HCT116 (cell line): ENCODE measurements at regions not wholly inside any gene's neighbourhood (a gene's known extent, or its start where the extent isn't known, plus 50 kb on each side); places are given as distances from the start of the nearest gene placed in this dataset.

ENCODE experiments used
- ATAC-seq: fragments of 200-7000 bp; cut with Tn5 transposase; 2 replicates; pipeline ENCODE4 v1.9.1; 2020; ENCODE audit warnings: mild to moderate bottlenecking, moderate library complexity
- BruUV-seq: library from RNA; stranded (reverse); fragments of 400-500 nt; replicated peaks from 2 replicates; lab custom pipeline; 2021; lab: Mats Ljungman, UMichigan
- CTCF ChIA-PET: fragments of 300-600 bp; sonication (Branson Sonifier 250); formaldehyde crosslinking; loops from one replicate; lab custom pipeline; 2021; ENCODE audit warnings: antibody characterized with exemption; lab: Charles Lee
- POLR2A ChIA-PET: fragments of 300-600, 350-600 bp; sonication (Branson Sonifier 250); formaldehyde crosslinking; loops from one replicate; lab custom pipeline; 2021; ENCODE audit warnings: antibody characterized with exemption; lab: Charles Lee
- RAD21 ChIA-PET, 2 experiments: fragments of 300-600 bp; sonication (Branson Sonifier 250); formaldehyde crosslinking; loops; one replicate each; lab custom pipeline; 2023; ENCODE audit warnings: low total read pairs in 2 of 2; ENCODE audit not compliant: uncharacterized antibody in 2 of 2, unreplicated experiment in 2 of 2, low non-redundant PET in 1 of 2; lab: Charles Lee
- DNase-seq: peaks from one replicate; pipeline ENCODE4 v3.0.0-alpha.2; 2010; ENCODE audit warnings: low read depth, low spot score
- H2AFZ ChIP-seq: fragments of 200-600 bp; shearing (Covaris generic), sonication (generic); 2 replicates; pipeline ENCODE4 v1.6.1; 2017; ENCODE audit warnings: low read depth, mixed run types, mixed read lengths, antibody characterized with exemption, low read length; ENCODE audit not compliant: poor library complexity, severe bottlenecking
- H3K27ac ChIP-seq: 2 replicates; pipeline ENCODE4 v1.5.1; 2012; ENCODE audit warnings: low read depth, low read length
- H3K27me3 ChIP-seq: fragments of 200-600 bp; sonication (generic); 2 replicates; pipeline ENCODE4 v1.6.1; 2016; ENCODE audit warnings: mixed run types, low read length, mixed read lengths; ENCODE audit not compliant: insufficient read depth
- H3K36me3 ChIP-seq, 2 experiments: fragments of 200-500 bp in 1 of 2; fragments of 200-600 bp in 1 of 2; sonication (Bioruptor generic) in 1 of 2; sonication (generic) in 1 of 2; 2 replicates each; pipeline versions ENCODE4 v1.5.1 to v1.6.1; 2014 to 2016; ENCODE audit warnings: low read length in 2 of 2, inconsistent platforms in 1 of 2, mixed read lengths in 1 of 2, mixed run types in 1 of 2; ENCODE audit not compliant: insufficient read depth in 2 of 2, control insufficient read depth in 1 of 2
- H3K4me1 ChIP-seq, 2 experiments: fragments of 200-600 bp in 1 of 2; sonication (generic) in 1 of 2; 2 replicates each; pipeline versions ENCODE4 v1.5.1 to v1.6.1; 2012 to 2017; ENCODE audit warnings: low read length in 2 of 2, inconsistent platforms in 1 of 2, mild to moderate bottlenecking in 1 of 2, mixed read lengths in 1 of 2, mixed run types in 1 of 2, moderate library complexity in 1 of 2; ENCODE audit not compliant: insufficient read depth in 2 of 2, control insufficient read depth in 1 of 2
- H3K4me2 ChIP-seq: fragments of 200-600 bp; sonication (generic); 2 replicates; pipeline ENCODE4 v1.6.1; 2017; ENCODE audit warnings: mixed run types, low read length, mixed read lengths
- H3K4me3 ChIP-seq, 2 experiments: fragments of 200-600 bp in 1 of 2; sonication (generic) in 1 of 2; replicated peaks in 1 of 2; 2 replicates each; pipeline ENCODE4 v1.5.1; 2011 to 2016; ENCODE audit warnings: low read length in 2 of 2, control low read depth in 1 of 2, low read depth in 1 of 2, mild to moderate bottlenecking in 1 of 2, mixed read lengths in 1 of 2, mixed run types in 1 of 2
- H3K79me2 ChIP-seq: fragments of 200-600 bp; sonication (generic); 2 replicates; pipeline ENCODE4 v1.6.1; 2017; ENCODE audit warnings: mild to moderate bottlenecking, mixed run types, low read length, moderate library complexity, mixed read lengths; ENCODE audit not compliant: insufficient read depth
- H3K9ac ChIP-seq: fragments of 200-600 bp; sonication (generic); 2 replicates; pipeline ENCODE4 v1.6.1; 2016; ENCODE audit warnings: low read length, mixed read lengths
- H3K9me2 ChIP-seq: fragments of 200-600 bp; sonication (generic), shearing (Covaris generic); 2 replicates; pipeline ENCODE4 v1.6.1; 2017; ENCODE audit warnings: mixed run types, mild to moderate bottlenecking, moderate library complexity; ENCODE audit not compliant: insufficient read depth
- H3K9me3 ChIP-seq, 2 experiments: fragments of 200-500 bp in 1 of 2; fragments of 200-600 bp in 1 of 2; sonication (Bioruptor generic) in 1 of 2; sonication (generic) in 1 of 2; 2 replicates each; pipeline ENCODE4 v1.6.1; 2014 to 2017; ENCODE audit warnings: low read length in 2 of 2, mixed read lengths in 2 of 2, inconsistent platforms in 1 of 2, low read depth in 1 of 2, mild to moderate bottlenecking in 1 of 2, mixed run types in 1 of 2, moderate library complexity in 1 of 2; ENCODE audit not compliant: control insufficient read depth in 1 of 2, insufficient read depth in 1 of 2
- H4K20me1 ChIP-seq: fragments of 200-600 bp; sonication (generic), shearing (Covaris generic); 2 replicates; pipeline ENCODE4 v1.6.1; 2017; ENCODE audit warnings: mixed run types, mild to moderate bottlenecking, moderate library complexity; ENCODE audit not compliant: insufficient read depth
- CBX3 ChIP-seq: IDR thresholded peaks from 2 replicates; pipeline ENCODE4 v1.6.1; 2012; ENCODE audit warnings: low read depth
- EGR1 ChIP-seq: IDR thresholded peaks from 2 replicates; pipeline ENCODE4 v1.6.1; 2012; ENCODE audit warnings: low read depth
- ELF1 ChIP-seq: IDR thresholded peaks from 2 replicates; pipeline ENCODE4 v1.6.1; 2012; ENCODE audit warnings: low read depth, borderline replicate concordance
- EZH2 ChIP-seq: fragments of 200-600 bp; sonication (generic); IDR thresholded peaks from 2 replicates; pipeline ENCODE4 v1.6.1; 2017; ENCODE audit warnings: antibody characterized with exemption, mixed run types
- EZH2phosphoT487 ChIP-seq: fragments of 200-600 bp; IDR thresholded peaks from 2 replicates; pipeline ENCODE4 v1.6.1; 2018; ENCODE audit warnings: antibody characterized with exemption, borderline replicate concordance
- FOSL1 ChIP-seq: IDR thresholded peaks from 2 replicates; pipeline ENCODE4 v1.6.1; 2012; ENCODE audit warnings: low read depth
- POLR2AphosphoS5 ChIP-seq: IDR thresholded peaks from 2 replicates; pipeline ENCODE4 v1.6.1; 2011; ENCODE audit warnings: mild to moderate bottlenecking, low read depth, low read length, moderate library complexity
- SIN3A ChIP-seq: IDR thresholded peaks from 2 replicates; pipeline ENCODE4 v1.6.1; 2012; ENCODE audit warnings: low read depth
- SP1 ChIP-seq: IDR thresholded peaks from 2 replicates; pipeline ENCODE4 v1.6.1; 2012; ENCODE audit warnings: low read depth
- SRF ChIP-seq: IDR thresholded peaks from 2 replicates; pipeline ENCODE4 v1.6.1; 2012; ENCODE audit warnings: low read depth
- TCF7L2 ChIP-seq: IDR thresholded peaks from 2 replicates; pipeline ENCODE4 v1.7.0; 2011; ENCODE audit warnings: borderline replicate concordance, inconsistent platforms; ENCODE audit not compliant: insufficient read depth, insufficient read length; ENCODE audit errors: extremely low read depth
- ZFX ChIP-seq: fragments of 450-650 bp; IDR thresholded peaks from 2 replicates; pipeline ENCODE4 v1.6.1; 2017
- ZNF274 ChIP-seq: fragments of 200-500 bp; sonication (Bioruptor generic); IDR thresholded peaks from 2 replicates; pipeline ENCODE4 v1.6.1; 2014; ENCODE audit warnings: mild to moderate bottlenecking, low read depth, low read length, inconsistent platforms
- intact Hi-C: fragments of 100-400 bp; cut with micrococcal nuclease; formaldehyde crosslinking; loops from 2 replicates; pipeline ENCODE4 v1.10.0; 2022
- TF ChIP-seq, protein P1 (sequence below): IDR thresholded peaks from 2 replicates; pipeline ENCODE4 v1.6.1; 2012
- TF ChIP-seq, protein P2 (sequence below): IDR thresholded peaks from 2 replicates; pipeline ENCODE4 v1.6.1; 2012
- TF ChIP-seq, protein P3 (sequence below), 3 experiments: fragments of 200-600 bp in 1 of 3; sonication (generic) in 1 of 3; IDR thresholded peaks in 2 of 3; conservative IDR thresholded peaks in 1 of 3; 2 replicates each; pipeline ENCODE4 v1.5.1; 2012 to 2017; ENCODE audit warnings: low read depth in 2 of 3, low read length in 2 of 3, antibody characterized with exemption in 1 of 3, borderline replicate concordance in 1 of 3, control low read depth in 1 of 3, mild to moderate bottlenecking in 1 of 3, mixed read lengths in 1 of 3, mixed run types in 1 of 3, moderate library complexity in 1 of 3; ENCODE audit not compliant: insufficient read depth in 1 of 3

DNA sequence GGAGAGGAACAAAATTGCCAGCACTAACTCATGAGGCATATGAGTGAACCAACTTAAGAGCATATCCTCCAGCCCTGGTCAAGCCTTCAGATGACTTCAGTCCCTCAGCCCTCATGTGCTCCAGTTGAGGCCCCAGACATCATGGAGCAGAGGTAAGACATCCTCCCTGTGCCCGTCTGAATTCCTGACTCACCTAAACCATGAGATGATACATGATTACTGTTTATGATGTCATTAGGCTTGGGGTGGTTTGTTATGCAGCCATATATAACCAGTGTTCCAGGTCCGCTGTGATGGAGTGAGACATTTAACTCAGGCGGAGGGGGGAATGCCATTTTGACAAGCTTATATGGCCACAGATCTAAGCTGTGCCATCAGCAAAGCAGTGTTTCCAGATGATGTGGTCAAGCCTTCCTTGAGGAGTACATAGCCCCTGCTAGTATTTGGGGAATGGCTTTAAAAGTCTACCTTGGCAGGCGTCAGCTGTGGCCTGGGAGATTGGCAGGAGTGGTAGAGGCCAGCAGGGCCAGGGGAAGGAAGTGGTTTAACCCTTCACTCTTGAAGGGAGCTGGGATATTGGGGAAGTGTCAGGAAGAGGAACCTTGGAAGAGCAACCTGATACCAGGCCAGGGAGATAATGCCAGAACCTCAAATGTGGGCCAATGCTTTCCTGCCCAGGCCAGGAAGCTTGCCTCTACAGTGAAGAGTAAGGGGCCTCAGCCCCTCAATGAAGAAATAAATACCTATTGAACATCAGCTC, 343.0 kb upstream of the PODXL start:
- RAD21 ChIA-PET = no interaction called here

More for the DNA sequence above, 343.0 kb upstream of the PODXL start:
- intact Hi-C loops = no loop called here
- no peaks in the 10 kb centered on the region for H3K9me3 ChIP-seq
- no peaks in the 10 kb centered on the region for H3K9me2 ChIP-seq
- H3K9ac ChIP-seq = no peak overlapping the region
- ATAC-seq (no peak), DNase-seq (no peak)
- no peaks in the 10 kb centered on the region for H4K20me1 ChIP-seq
- TF ChIP-seq SP1 = no peak
- no peak for TF ChIP-seq ZNF274
- TF ChIP-seq EZH2 = no peak
- no peak for TF ChIP-seq SIN3A
- TF ChIP-seq CBX3 = no peak
- TF ChIP-seq SRF = no peak
- no peak for TF ChIP-seq TCF7L2
- TF ChIP-seq, protein P1, sequence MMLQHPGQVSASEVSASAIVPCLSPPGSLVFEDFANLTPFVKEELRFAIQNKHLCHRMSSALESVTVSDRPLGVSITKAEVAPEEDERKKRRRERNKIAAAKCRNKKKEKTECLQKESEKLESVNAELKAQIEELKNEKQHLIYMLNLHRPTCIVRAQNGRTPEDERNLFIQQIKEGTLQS = no peak
- TF ChIP-seq ZFX = no peak
- TF ChIP-seq POLR2AphosphoS5 = no peak
- no peak for TF ChIP-seq EGR1
- TF ChIP-seq FOSL1 = no peak
- TF ChIP-seq, protein P2, sequence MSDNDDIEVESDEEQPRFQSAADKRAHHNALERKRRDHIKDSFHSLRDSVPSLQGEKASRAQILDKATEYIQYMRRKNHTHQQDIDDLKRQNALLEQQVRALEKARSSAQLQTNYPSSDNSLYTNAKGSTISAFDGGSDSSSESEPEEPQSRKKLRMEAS = no peak
- TF ChIP-seq ELF1 = no peak
- TF ChIP-seq EZH2phosphoT487 = no peak
- TF ChIP-seq, protein P3, sequence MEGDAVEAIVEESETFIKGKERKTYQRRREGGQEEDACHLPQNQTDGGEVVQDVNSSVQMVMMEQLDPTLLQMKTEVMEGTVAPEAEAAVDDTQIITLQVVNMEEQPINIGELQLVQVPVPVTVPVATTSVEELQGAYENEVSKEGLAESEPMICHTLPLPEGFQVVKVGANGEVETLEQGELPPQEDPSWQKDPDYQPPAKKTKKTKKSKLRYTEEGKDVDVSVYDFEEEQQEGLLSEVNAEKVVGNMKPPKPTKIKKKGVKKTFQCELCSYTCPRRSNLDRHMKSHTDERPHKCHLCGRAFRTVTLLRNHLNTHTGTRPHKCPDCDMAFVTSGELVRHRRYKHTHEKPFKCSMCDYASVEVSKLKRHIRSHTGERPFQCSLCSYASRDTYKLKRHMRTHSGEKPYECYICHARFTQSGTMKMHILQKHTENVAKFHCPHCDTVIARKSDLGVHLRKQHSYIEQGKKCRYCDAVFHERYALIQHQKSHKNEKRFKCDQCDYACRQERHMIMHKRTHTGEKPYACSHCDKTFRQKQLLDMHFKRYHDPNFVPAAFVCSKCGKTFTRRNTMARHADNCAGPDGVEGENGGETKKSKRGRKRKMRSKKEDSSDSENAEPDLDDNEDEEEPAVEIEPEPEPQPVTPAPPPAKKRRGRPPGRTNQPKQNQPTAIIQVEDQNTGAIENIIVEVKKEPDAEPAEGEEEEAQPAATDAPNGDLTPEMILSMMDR (IDR thresholded peaks at IDR 0.05 in 2 of 3, conservative IDR thresholded peaks at IDR 0.05 in 1 of 3; ENCODE audit: borderline replicate concordance in 1 of 3, insufficient read depth in 1 of 3, low read depth in 2 of 3, low read length in 2 of 3) = no peak
- H3K36me3 ChIP-seq = no peaks in the 10 kb centered on the region
- no peaks in the 10 kb centered on the region for H3K79me2 ChIP-seq
- BruUV-seq = no TSS peak
- H3K27me3 ChIP-seq = no peaks in the 10 kb centered on the region
- H3K4me3 ChIP-seq = no peak overlapping the region
- H3K4me2 ChIP-seq = no peak overlapping the region
- POLR2A ChIA-PET = no interaction called here
- CTCF ChIA-PET = no interaction called here
- no peak overlapping the region for H2AFZ ChIP-seq
- H3K27ac ChIP-seq = no peak overlapping the region
- peaks cover 0 to 41% of the 10 kb centered on the region in 2 experiments; a peak in 3 of 4 replicates for H3K4me1 ChIP-seq
